HG02759 (cell line): ENCODE measurements at regions not wholly inside any gene's neighbourhood (a gene's known extent, or its start where the extent isn't known, plus 50 kb on each side); places are given as distances from the start of the nearest gene placed in this dataset.

Experiments
- ATAC-seq: cut with Tn5 transposase; IDR thresholded peaks from one replicate; pipeline ENCODE4 v1.9.1; 2021; ENCODE audit warnings: mild to moderate bottlenecking, moderate library complexity; ENCODE audit not compliant: unreplicated experiment

GRCh38 chr4:147401221-147401620 is 79.7 kb upstream of the EDNRA start:
- no peak for ATAC-seq

GRCh38 chr4:147407261-147408045 is 73.4 kb upstream of the EDNRA start:
- no peak for ATAC-seq

- no peak for ATAC-seq
These were observed 72.7 kb upstream of the EDNRA start for GRCh38 chr4:147408189-147408588.

- ATAC-seq: no peak
These were observed 71.5 kb upstream of the EDNRA start for GRCh38 chr4:147409350-147409749.

- no peak for ATAC-seq
These were observed 62.7 kb upstream of the EDNRA start for GRCh38 chr4:147418226-147418625.

- ATAC-seq: no peak
These were observed 59.4 kb upstream of the EDNRA start for GRCh38 chr4:147421456-147421855.

GRCh38 chr4:147423229-147423628 is 57.7 kb upstream of the EDNRA start:
- ATAC-seq: no peak

GRCh38 chr4:147425019-147425418 is 55.9 kb upstream of the EDNRA start:
- no peak for ATAC-seq

- ATAC-seq: no peak
These were observed 52.3 kb upstream of the EDNRA start for GRCh38 chr4:147428583-147428982.

GRCh38 chr4:147430111-147430510 is 50.8 kb upstream of the EDNRA start:
- no peak for ATAC-seq
